Natural killer cell (primary cell): ENCODE measurements at regions not wholly inside any gene's neighbourhood (a gene's known extent, or its start where the extent isn't known, plus 50 kb on each side); places are given as distances from the start of the nearest gene placed in this dataset.

Experiments
- ATAC-seq, 3 donors: fragments of 150-1000 bp in 2 of 3; fragments of 200-7000 bp in 1 of 3; cut with Tn5 transposase; 1 replicate in 1 of 3; 2 replicates in 2 of 3; pipeline ENCODE4 v1.10.0; 2021; ENCODE audit warnings: mild to moderate bottlenecking in 2 of 3, moderate library complexity in 2 of 3
- DNase-seq, 2 donors: peaks; one replicate each; pipeline versions ENCODE4 v3.0.0 to v3.0.0-alpha.2; 2013 to 2021; ENCODE audit warnings: mixed read lengths in 1 of 2
- H3K27ac ChIP-seq: one replicate; pipeline ENCODE4 v1.5.1; 2013; ENCODE audit warnings: mild to moderate bottlenecking, low read length
- H3K27me3 ChIP-seq: one replicate; pipeline ENCODE4 v1.6.1; 2013; ENCODE audit warnings: low read length; ENCODE audit not compliant: control insufficient read depth, insufficient read depth
- H3K36me3 ChIP-seq: one replicate; pipeline ENCODE4 v1.6.1; 2013; ENCODE audit warnings: low read length; ENCODE audit not compliant: control insufficient read depth, insufficient read depth
- H3K4me1 ChIP-seq: one replicate; pipeline ENCODE4 v1.6.1; 2013; ENCODE audit warnings: low read length; ENCODE audit not compliant: control insufficient read depth, insufficient read depth
- H3K4me3 ChIP-seq: one replicate; pipeline ENCODE4 v1.5.1; 2013; ENCODE audit warnings: low read length
- H3K9me3 ChIP-seq: one replicate; pipeline ENCODE4 v1.6.1; 2013; ENCODE audit warnings: low read length; ENCODE audit not compliant: control insufficient read depth, insufficient read depth
- H3K27ac Mint-ChIP-seq, 2 donors: one replicate each; pipeline ENCODE4 v1.8.0; 2022; ENCODE audit warnings: mild to moderate bottlenecking in 2 of 2, mixed read lengths in 2 of 2, moderate library complexity in 1 of 2
- H3K27me3 Mint-ChIP-seq, 2 donors: one replicate each; pipeline ENCODE4 v1.8.0; 2022; ENCODE audit warnings: low read depth in 2 of 2, mixed read lengths in 2 of 2
- H3K36me3 Mint-ChIP-seq: one replicate; pipeline ENCODE4 v1.8.0; 2022; ENCODE audit warnings: mixed read lengths
- H3K4me1 Mint-ChIP-seq, 2 donors: one replicate each; pipeline ENCODE4 v1.8.0; 2022; ENCODE audit warnings: mixed read lengths in 2 of 2
- H3K4me3 Mint-ChIP-seq: one replicate; pipeline ENCODE4 v1.8.0; 2022; ENCODE audit warnings: mild to moderate bottlenecking, moderate library complexity, mixed read lengths
- H3K9me3 Mint-ChIP-seq, 2 donors: one replicate each; pipeline ENCODE4 v1.8.0; 2022; ENCODE audit warnings: mixed read lengths in 2 of 2
- CTCF ChIP-seq: fragments of 200-600 bp; IDR thresholded peaks from one replicate; pipeline ENCODE4 v1.8.0; 2022; ENCODE audit warnings: antibody characterized with exemption
- WGBS: methylation state at CpG from one replicate; pipeline ENCODE4 v1.1.7; 2013; ENCODE audit warnings: missing lambda C conversion rate; ENCODE audit not compliant: insufficient coverage; 5-methylcytosine and 5-hydroxymethylcytosine counted together
- intact Hi-C: fragments of 100-400 bp; cut with micrococcal nuclease; formaldehyde crosslinking; loops from one replicate; pipeline ENCODE4 v1.14.2; 2022

- ATAC-seq (no peak), DNase-seq (no peak)
- H3K4me3 ChIP-seq, result no peak overlapping the region
- H3K4me1 ChIP-seq, result no peaks in the 10 kb centered on the region
- intact Hi-C loops, result no loop called here
- H3K4me1 Mint-ChIP-seq, result no peaks in the 10 kb centered on the region
- WGBS, result 94% methylated on average over 2 of the region's 2 CpGs
- H3K36me3 Mint-ChIP-seq, result no peaks in the 10 kb centered on the region
- no peak overlapping the region for H3K27ac Mint-ChIP-seq
- no peaks in the 10 kb centered on the region for H3K27me3 ChIP-seq
- H3K27me3 Mint-ChIP-seq, result peaks cover 11 to 23% of the 10 kb centered on the region in 2 donors
- H3K4me3 Mint-ChIP-seq, result no peak overlapping the region
- H3K27ac ChIP-seq, result no peak overlapping the region
- H3K9me3 ChIP-seq, result no peaks in the 10 kb centered on the region
- no peaks in the 10 kb centered on the region for H3K36me3 ChIP-seq
- no peak for TF ChIP-seq CTCF
- no peaks in the 10 kb centered on the region for H3K9me3 Mint-ChIP-seq
Observed at GRCh38 chr10:33573606-33574005, 239.1 kb upstream of the NRP1 start.

GRCh38 chr10:33571616-33572015, 237.1 kb upstream of the NRP1 start:
- no peaks in the 10 kb centered on the region for H3K36me3 Mint-ChIP-seq
- intact Hi-C loops, result no loop called here
- Histone ChIP-seq H3K36me3 (no peaks in the 10 kb centered on the region), H3K4me3 (no peak overlapping the region), H3K4me1 (no peaks in the 10 kb centered on the region), H3K27me3 (no peaks in the 10 kb centered on the region), H3K9me3 (no peaks in the 10 kb centered on the region), H3K27ac (no peak overlapping the region)
- DNase-seq (no peak), ATAC-seq (no peak)
- peaks cover 8 to 23% of the 10 kb centered on the region in 2 donors for H3K27me3 Mint-ChIP-seq
- no peak overlapping the region for H3K4me3 Mint-ChIP-seq
- no peak for TF ChIP-seq CTCF
- no peaks in the 10 kb centered on the region for H3K9me3 Mint-ChIP-seq
- H3K27ac Mint-ChIP-seq, result no peak overlapping the region
- no peaks in the 10 kb centered on the region for H3K4me1 Mint-ChIP-seq
- WGBS, result 82% methylated on average over 1 of the region's 1 CpG

DNA sequence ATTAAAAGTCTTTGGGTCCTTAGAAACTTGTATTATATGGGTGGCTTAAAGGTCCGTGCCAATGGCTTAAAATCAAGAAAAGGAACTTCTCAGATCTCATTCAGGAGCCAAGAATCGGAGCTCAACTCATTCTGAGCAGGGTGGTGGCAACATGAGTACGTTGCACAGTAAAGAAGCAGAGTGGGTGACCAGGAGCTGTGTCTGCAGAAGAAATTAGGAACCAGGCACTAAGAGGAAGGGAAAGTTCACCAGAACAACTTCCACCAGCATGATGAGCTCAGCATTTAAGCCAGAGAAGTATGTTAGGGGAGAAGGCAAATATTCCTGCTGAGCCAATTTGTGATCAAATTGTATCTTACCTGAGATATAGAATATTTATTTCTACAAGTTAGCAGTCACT, 236.0 kb upstream of the NRP1 start:
- TF ChIP-seq CTCF, result no peak
- peaks cover 10 to 19% of the 10 kb centered on the region in 2 donors for H3K27me3 Mint-ChIP-seq
- no peaks in the 10 kb centered on the region for H3K27me3 ChIP-seq
- H3K4me1 Mint-ChIP-seq, result no peaks in the 10 kb centered on the region
- no peaks in the 10 kb centered on the region for H3K4me1 ChIP-seq
- WGBS, result 30% methylated on average over 3 of the region's 3 CpGs
- no peak overlapping the region for H3K4me3 Mint-ChIP-seq
- H3K27ac Mint-ChIP-seq, result no peak overlapping the region
- no peak overlapping the region for H3K27ac ChIP-seq
- H3K36me3 Mint-ChIP-seq, result no peaks in the 10 kb centered on the region
- intact Hi-C loops, result no loop called here
- H3K4me3 ChIP-seq, result no peak overlapping the region
- DNase-seq (no peak), ATAC-seq (no peak)
- H3K9me3 Mint-ChIP-seq, result no peaks in the 10 kb centered on the region
- no peaks in the 10 kb centered on the region for H3K9me3 ChIP-seq
- H3K36me3 ChIP-seq, result no peaks in the 10 kb centered on the region

DNA sequence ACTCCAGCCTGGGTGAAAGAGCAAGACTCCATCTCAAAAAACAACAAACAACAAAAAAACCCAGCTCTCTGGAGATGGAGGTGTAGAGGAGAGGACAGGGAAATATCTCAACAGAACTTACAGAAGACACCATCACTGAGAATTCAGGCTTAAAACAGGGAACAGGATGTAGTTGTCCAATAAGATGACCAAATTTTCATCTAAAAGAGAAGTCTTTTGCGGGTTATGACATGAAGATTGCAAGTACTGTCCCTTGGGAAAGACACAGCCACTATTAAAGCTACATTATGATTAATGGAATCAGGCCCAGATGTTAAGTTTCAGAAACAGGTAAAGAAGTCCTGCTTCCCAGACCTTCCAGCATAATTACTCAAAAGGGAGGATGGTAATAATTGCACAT, 235.2 kb upstream of the NRP1 start:
- DNase-seq (no peak), ATAC-seq (no peak)
- no peaks in the 10 kb centered on the region for H3K4me1 ChIP-seq
- WGBS, result 82% methylated on average over 1 of the region's 1 CpG
- no peak for TF ChIP-seq CTCF
- no peak overlapping the region for H3K27ac ChIP-seq
- peaks cover 9 to 14% of the 10 kb centered on the region in 2 donors for H3K27me3 Mint-ChIP-seq
- H3K4me3 Mint-ChIP-seq, result no peak overlapping the region
- H3K9me3 Mint-ChIP-seq, result no peaks in the 10 kb centered on the region
- no peak overlapping the region for H3K27ac Mint-ChIP-seq
- H3K4me1 Mint-ChIP-seq, result no peaks in the 10 kb centered on the region
- H3K9me3 ChIP-seq, result no peaks in the 10 kb centered on the region
- no peaks in the 10 kb centered on the region for H3K36me3 ChIP-seq
- H3K36me3 Mint-ChIP-seq, result no peaks in the 10 kb centered on the region
- intact Hi-C loops, result no loop called here
- no peak overlapping the region for H3K4me3 ChIP-seq
- H3K27me3 ChIP-seq, result no peaks in the 10 kb centered on the region
